ENCODE measurements at regions not wholly inside any gene's neighbourhood (a gene's known extent, or its start where the extent isn't known, plus 50 kb on each side); places are given as distances from the start of the nearest gene placed in this dataset.
A peak's percentile ranks its signal among the peaks of the same experiment; 100 is the strongest.

GRCh38 chr9:89666950-89667349, 62.1 kb downstream of the GADD45G start:
- Histone ChIP-seq H2AFZ (ENCODE audit: low read depth) (no peak overlapping the region), H3K4me1 (ENCODE audit: control insufficient read depth in 1 of 2, insufficient read depth in 2 of 2, low read depth in 1 of 2, low read length in 1 of 2) (peaks cover 0 to 43% of the 10 kb centered on the region in 2 experiments; a peak in 1 of 4 replicates), H3K27me3 (ENCODE audit: insufficient read depth) (no peaks in the 10 kb centered on the region), H3K4me2 (no peak overlapping the region), H3K27ac (ENCODE audit: low read depth in 2 of 2, low read length in 1 of 2) (peak overlapping the region in 1 of 2 experiments; percentile 64; a peak in 1 of 4 replicates), H3K4me3 (ENCODE audit: low read depth in 2 of 2, low read length in 1 of 2) (no peak overlapping the region), H4K20me1 (ENCODE audit: insufficient read depth) (no peaks in the 10 kb centered on the region), H3K9me2 (no peaks in the 10 kb centered on the region), H3F3A (replicated peaks; ENCODE audit: insufficient read depth) (no peaks in the 10 kb centered on the region), H3K79me2 (ENCODE audit: insufficient read depth) (no peaks in the 10 kb centered on the region), H3K9ac (no peak overlapping the region), H3K36me3 (replicated peaks in 1 of 2; ENCODE audit: control insufficient read depth in 1 of 2, insufficient read depth in 2 of 2, low read length in 1 of 2) (no peaks in the 10 kb centered on the region), H3K9me3 (no peaks in the 10 kb centered on the region)
- DNase-seq, result no peak
- CTCF ChIA-PET, result interaction anchor here (0.9 to 1.8 kb wide), 2 partner anchors 9 to 64 kb away, joined by 3 to 7 read pairs; no protein-coding TSS in a partner anchor
- POLR2A ChIA-PET, result interaction anchor here (1.2 kb wide), 1 partner anchor 8 kb away, joined by 5 read pairs; no protein-coding TSS in a partner anchor
- WGBS (ENCODE audit: low lambda C conversion rate), result 29% methylated on average over 6 of the region's 6 CpGs
- TF ChIP-seq RCOR1 (IDR thresholded peaks at IDR 0.05; ENCODE audit: low read length) (0 out of 2 replicates have a peak, but pooled peaks have one; percentile 31), POLR2AphosphoS5 (IDR thresholded peaks at IDR 0.05; ENCODE audit: low read depth, low read length) (no peak), EP300 (IDR thresholded peaks at IDR 0.05; ENCODE audit: borderline replicate concordance in 1 of 2, low read depth in 1 of 2, low read length in 1 of 2) (peak in 1 of 2 experiments; percentile 66; a peak in 2 of 4 replicates)

- Histone ChIP-seq H3K79me2 (ENCODE audit: insufficient read depth) (no peaks in the 10 kb centered on the region), H3F3A (replicated peaks; ENCODE audit: insufficient read depth) (no peaks in the 10 kb centered on the region), H2AFZ (ENCODE audit: low read depth) (no peak overlapping the region), H3K4me3 (ENCODE audit: low read depth in 2 of 2, low read length in 1 of 2) (no peak overlapping the region), H3K27me3 (ENCODE audit: insufficient read depth) (no peaks in the 10 kb centered on the region), H3K9me3 (no peaks in the 10 kb centered on the region), H4K20me1 (ENCODE audit: insufficient read depth) (no peaks in the 10 kb centered on the region), H3K27ac (ENCODE audit: low read depth in 2 of 2, low read length in 1 of 2) (peak overlapping the region in 1 of 2 experiments; percentile 17; a peak in 2 of 4 replicates), H3K9me2 (no peaks in the 10 kb centered on the region), H3K9ac (no peak overlapping the region), H3K4me1 (ENCODE audit: control insufficient read depth in 1 of 2, insufficient read depth in 2 of 2, low read depth in 1 of 2, low read length in 1 of 2) (peaks cover 0 to 36% of the 10 kb centered on the region in 2 experiments; a peak in 1 of 4 replicates), H3K4me2 (no peak overlapping the region), H3K36me3 (replicated peaks in 1 of 2; ENCODE audit: control insufficient read depth in 1 of 2, insufficient read depth in 2 of 2, low read length in 1 of 2) (no peaks in the 10 kb centered on the region)
- 37% methylated on average over 7 of the region's 8 CpGs for WGBS (ENCODE audit: low lambda C conversion rate)
- POLR2A ChIA-PET, result no interaction called here
- TF ChIP-seq JUND (IDR thresholded peaks at IDR 0.05) (no peak), RAD21 (IDR thresholded peaks at IDR 0.05; ENCODE audit: low read length) (no peak), POLR2AphosphoS5 (IDR thresholded peaks at IDR 0.05; ENCODE audit: low read depth, low read length) (no peak), MAX (IDR thresholded peaks at IDR 0.05; ENCODE audit: low read depth) (no peak), SMC3 (IDR thresholded peaks at IDR 0.05; ENCODE audit: low read depth, low read length) (no peak), CHD2 (IDR thresholded peaks at IDR 0.05; ENCODE audit: low read length, partially characterized antibody) (no peak), MEF2A (IDR thresholded peaks at IDR 0.05; ENCODE audit: borderline replicate concordance, low read depth) (no peak), TEAD4 (IDR thresholded peaks at IDR 0.05; ENCODE audit: borderline replicate concordance, insufficient read depth) (no peak), ZBTB33 (IDR thresholded peaks at IDR 0.05; ENCODE audit: borderline replicate concordance, low read depth) (no peak), NFIC (IDR thresholded peaks at IDR 0.05; ENCODE audit: borderline replicate concordance) (no peak), TAF1 (IDR thresholded peaks at IDR 0.05; ENCODE audit: borderline replicate concordance, low read depth, low read length) (no peak)
- CTCF ChIA-PET, result no interaction called here
- DNase-seq, result no peak
Measured at GRCh38 chr9:89667726-89668125, 62.9 kb downstream of the GADD45G start.

Measured in SK-N-SH (cell line).